ENCODE measurements at regions not wholly inside any gene's neighbourhood (a gene's known extent, or its start where the extent isn't known, plus 50 kb on each side); places are given as distances from the start of the nearest gene placed in this dataset.
"Not testable (repeated sequence)": the region's sequence is repeated elsewhere in the genome, so short reads cannot be mapped to it uniquely, and the experiment has no call there.

GRCh38 chr19:28602675-28603298 is 610.2 kb downstream of the UQCRFS1 start:
- no peak for DNase-seq (ENCODE audit: low read depth in 2 of 2)

- no peak for DNase-seq (ENCODE audit: low read depth in 2 of 2)
Measured at GRCh38 chr19:28601723-28602440, 611.1 kb downstream of the UQCRFS1 start.

- no peak for DNase-seq (ENCODE audit: low read depth in 2 of 2)
Measured at GRCh38 chr19:28598861-28599260, 614.1 kb downstream of the UQCRFS1 start.

GRCh38 chr19:28596561-28597071 is 616.3 kb downstream of the UQCRFS1 start:
- no peak for DNase-seq (ENCODE audit: low read depth in 2 of 2)

DNA sequence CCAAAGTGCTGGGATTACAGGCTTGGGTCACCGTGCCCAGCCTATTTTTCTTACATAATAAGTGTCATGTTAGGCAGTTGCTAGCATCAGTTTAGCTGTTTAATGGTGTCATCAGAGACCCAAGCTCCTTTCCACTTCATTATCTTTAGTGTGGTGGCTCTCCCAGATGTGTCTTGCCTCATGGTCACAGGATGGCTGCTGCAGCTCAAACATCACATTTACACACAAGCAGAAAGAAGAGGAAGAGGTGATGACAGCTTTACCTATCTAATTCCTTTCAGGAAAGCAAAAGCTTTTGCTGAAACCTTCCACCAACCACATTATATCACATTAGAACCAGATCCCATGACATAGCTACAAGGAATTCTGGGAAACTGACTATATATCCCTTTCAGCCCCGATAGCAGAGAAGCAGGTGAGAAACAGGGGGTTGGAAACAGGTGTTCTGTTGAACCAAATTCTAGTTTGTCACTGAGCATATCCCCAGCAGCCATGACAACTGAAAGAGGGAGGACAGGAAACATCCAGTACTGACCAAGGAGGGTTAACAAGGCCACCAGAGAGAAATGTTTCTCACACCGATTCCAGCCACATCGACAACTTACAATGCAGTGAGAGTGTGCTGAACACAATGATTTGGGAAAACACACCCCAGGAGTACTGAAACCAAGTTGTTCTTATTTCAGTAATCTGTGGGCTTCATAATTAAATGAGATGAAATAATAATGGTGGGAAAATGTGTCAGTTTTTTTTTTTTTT is 617.0 kb downstream of the UQCRFS1 start:
- DNase-seq (ENCODE audit: low read depth in 2 of 2): no peak

DNA sequence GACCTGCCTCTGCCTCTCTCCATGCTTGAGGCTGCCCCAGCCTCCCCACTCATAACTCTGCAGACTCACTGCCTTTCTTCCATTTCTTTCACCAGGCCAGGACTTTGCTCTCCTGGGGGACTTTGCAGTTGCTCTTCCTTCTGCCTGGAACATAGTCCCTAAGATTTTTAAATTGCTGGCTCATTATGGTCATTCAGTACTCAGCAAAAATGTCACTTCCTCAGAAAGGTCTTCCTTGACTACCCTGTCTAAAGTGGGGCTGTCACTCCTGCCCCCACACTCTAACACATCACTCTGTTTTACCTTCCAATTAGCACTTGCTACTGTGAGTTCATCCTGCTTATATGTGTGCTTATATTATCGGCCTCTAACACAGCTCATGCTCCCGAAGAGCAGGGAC is 618.2 kb downstream of the UQCRFS1 start:
- no peak for DNase-seq (ENCODE audit: low read depth in 2 of 2)

GRCh38 chr19:28589991-28590411 is 623.0 kb downstream of the UQCRFS1 start:
- not testable (repeated sequence) for DNase-seq (ENCODE audit: low read depth in 2 of 2)

DNA sequence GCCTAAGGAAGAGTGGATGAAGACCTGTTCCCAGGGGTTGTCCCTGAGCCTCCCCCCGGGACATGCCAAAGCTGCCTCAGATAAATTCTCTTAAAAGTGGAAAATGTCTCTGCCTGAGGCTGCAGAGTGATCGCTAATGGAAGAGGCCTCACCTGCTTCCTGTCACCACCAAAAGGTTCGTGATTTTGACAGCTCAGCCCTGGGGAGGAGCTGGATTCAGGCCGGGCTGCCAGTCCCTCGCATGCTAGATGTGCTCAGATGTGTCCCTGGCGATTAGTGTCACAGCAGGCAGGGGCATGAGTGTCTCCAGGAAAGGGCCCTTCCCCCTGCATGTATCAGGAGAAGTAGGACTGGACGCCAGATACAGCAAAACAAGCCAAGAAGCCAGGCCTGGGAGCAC is 626.5 kb downstream of the UQCRFS1 start:
- no peak for DNase-seq (ENCODE audit: low read depth in 2 of 2)

DNA sequence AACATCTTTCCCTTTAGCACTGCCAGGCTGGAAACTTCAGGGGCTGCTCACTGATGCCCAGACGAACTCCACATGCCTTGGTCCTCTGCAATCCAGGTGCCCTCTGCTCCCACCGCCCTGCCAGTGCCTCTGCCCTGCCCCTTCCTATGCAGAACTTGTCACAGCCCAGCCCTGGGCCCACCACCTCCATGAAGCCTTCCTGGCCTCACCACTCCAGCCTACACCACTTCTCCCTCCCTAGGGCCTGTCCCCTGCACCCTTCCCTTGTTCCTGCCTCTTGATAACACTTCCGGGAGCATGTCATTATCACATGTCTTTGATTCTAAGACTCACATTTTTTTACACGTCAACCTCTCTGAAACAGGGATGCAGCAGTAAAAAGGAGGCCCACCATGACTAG is 627.2 kb downstream of the UQCRFS1 start:
- no peak for DNase-seq (ENCODE audit: low read depth in 2 of 2)

GRCh38 chr19:28583713-28584112 is 629.2 kb downstream of the UQCRFS1 start:
- DNase-seq (ENCODE audit: low read depth in 2 of 2): no peak

- no peak for DNase-seq (ENCODE audit: low read depth in 2 of 2)
Measured at GRCh38 chr19:28583242-28583641, 629.7 kb downstream of the UQCRFS1 start.

DNA sequence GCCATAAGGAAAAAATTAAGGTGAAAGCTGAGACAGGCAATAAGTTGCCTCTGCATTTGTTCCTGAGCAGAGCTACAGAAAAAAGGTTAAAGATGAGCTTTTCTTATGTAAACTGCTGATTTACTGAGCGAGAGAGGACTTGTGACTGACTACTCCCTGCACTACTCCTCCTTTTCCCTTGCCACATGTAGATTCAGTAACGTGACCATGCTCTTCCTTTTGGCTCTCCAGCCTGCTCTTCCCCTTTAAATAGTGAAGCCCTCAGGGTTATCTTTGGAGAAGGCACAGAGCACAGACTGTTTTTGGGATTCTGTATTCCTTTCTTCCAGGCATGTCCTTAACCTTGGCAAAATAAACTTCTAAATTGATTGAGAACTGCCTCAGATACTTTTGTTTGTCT is 630.2 kb downstream of the UQCRFS1 start:
- no peak for DNase-seq (ENCODE audit: low read depth in 2 of 2)

DNA sequence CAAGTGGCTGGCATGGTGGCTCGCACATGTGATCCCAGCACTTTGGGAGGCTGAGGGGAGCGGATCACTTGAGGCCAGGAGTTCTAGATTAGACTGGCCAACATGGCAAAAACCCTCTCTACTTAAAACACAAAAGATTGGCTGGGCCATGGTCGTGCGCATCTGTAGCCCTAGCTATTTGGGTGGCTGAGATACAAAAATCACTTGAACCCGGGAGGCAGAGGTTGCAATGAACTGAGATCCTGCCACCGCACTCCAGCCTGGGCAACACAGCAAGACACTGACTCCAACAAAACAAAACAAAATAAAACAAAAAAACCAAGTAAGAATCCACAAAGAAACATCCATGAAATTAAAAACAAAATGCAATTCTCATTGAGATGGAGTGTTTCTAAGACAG is 630.6 kb downstream of the UQCRFS1 start:
- no peak for DNase-seq (ENCODE audit: low read depth in 2 of 2)

GRCh38 chr19:28581468-28581770 is 631.5 kb downstream of the UQCRFS1 start:
- DNase-seq (ENCODE audit: low read depth in 2 of 2): no peak

- DNase-seq (ENCODE audit: low read depth in 2 of 2): no peak
Measured at GRCh38 chr19:28578786-28579505, 634.0 kb downstream of the UQCRFS1 start.

GRCh38 chr19:28578208-28578607 is 634.7 kb downstream of the UQCRFS1 start:
- no peak for DNase-seq (ENCODE audit: low read depth in 2 of 2)

DNA sequence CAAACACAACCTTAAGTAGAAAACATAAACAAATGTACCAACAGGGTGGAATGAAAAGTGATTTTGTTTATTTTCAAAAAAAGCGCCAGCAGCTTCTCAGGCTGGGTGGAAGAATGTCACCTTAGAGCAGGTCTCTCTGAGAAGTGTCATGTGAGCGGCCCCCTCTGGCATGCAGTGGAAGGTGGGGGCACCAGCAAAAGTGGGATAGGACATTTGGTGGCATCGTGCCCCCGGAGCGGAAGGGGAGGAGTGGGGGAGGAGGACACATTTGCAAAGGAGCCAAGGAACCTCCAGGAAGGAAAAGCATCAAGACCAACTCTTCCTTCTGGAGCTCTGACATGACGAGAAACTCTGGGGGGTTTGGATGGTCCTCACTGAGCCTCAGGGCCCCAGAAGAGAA is 635.3 kb downstream of the UQCRFS1 start:
- no peak for DNase-seq (ENCODE audit: low read depth in 2 of 2)

GRCh38 chr19:28577233-28577632 is 635.7 kb downstream of the UQCRFS1 start:
- no peak for DNase-seq (ENCODE audit: low read depth in 2 of 2)

DNA sequence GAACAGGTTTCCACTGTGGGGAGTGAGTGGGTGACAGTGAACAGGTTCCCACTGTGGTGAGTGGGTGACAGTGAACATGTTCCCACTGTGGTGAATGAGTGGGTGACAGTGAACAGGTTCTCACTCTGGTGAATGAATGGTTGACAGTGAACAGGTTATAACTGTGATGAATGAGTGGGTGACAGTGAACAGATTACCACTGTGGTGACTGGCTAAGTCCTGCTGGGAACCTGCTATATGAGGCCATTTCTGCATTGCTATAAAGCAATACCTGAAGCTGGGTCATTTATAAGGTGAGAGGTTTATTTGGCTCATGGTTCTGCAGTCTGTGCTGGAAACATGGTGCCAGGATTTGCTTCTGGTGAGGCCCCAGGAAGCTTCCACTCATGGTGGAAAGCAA is 637.1 kb downstream of the UQCRFS1 start:
- DNase-seq (ENCODE audit: low read depth in 2 of 2): no peak

DNA sequence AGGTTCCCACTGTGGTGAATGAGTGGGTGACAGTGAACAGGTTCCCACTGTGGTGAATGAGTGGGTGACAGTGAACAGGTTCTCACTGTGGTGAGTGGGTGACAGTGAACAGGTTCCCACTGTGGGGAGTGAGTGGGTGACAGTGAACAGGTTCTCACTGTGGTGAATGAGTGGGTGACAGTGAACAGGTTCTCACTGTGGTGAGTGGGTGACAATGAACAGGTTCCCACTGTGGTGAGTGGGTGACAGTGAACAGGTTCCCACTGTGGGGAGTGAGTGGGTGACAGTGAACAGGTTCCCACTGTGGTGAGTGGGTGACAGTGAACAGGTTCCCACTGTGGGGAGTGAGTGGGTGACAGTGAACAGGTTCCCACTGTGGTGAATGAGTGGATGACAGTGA is 637.6 kb downstream of the UQCRFS1 start:
- not testable (repeated sequence) for DNase-seq (ENCODE audit: low read depth in 2 of 2)

- no peak for DNase-seq (ENCODE audit: low read depth in 2 of 2)
Measured at GRCh38 chr19:28574212-28574611, 638.7 kb downstream of the UQCRFS1 start.

Data from stimulated activated CD8-positive, alpha-beta memory T cell treated with anti-CD3 and anti-CD28 coated beads, Interleukin-7, amount 100 ng/mL, for 4 hours (primary cell).